SU-DHL-6 (cell line): ENCODE measurements at regions not wholly inside any gene's neighbourhood (a gene's known extent, or its start where the extent isn't known, plus 50 kb on each side); places are given as distances from the start of the nearest gene placed in this dataset.

Experiments
- EZH2phosphoT487 ChIP-seq: fragments of 200-600 bp; sonication (generic), shearing (Covaris generic); conservative IDR thresholded peaks from 2 replicates; pipeline ENCODE4 v1.6.1; 2018; ENCODE audit warnings: mild to moderate bottlenecking, antibody characterized with exemption, low read length, moderate library complexity, mixed read lengths
- TF ChIP-seq, protein P1 (sequence below): fragments of 200-600 bp; sonication (generic); IDR thresholded peaks from one replicate; pipeline ENCODE4 v1.5.1; 2017; ENCODE audit warnings: antibody characterized with exemption, mild to moderate bottlenecking, low read length, moderate library complexity; ENCODE audit not compliant: insufficient read depth, poor library complexity, severe bottlenecking

DNA sequence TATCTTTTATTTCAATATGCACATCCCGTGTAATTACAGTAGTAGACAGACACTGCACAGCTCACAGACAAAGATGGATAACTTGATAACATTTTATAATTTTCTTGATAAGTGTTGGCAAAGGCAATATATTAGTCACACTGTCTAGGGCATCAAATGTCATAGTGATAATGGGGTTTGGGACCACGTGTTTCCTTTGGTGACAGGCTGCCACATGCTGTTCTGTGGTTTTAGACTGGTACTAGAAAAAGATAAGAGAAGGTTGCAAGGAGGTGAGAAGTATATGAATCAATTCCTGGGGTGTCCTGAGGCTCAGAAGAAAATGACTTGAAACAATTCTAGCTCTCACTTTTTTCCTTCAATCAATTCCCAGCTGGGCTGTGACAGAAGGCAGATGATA, 258.8 kb upstream of the CHD1 start:
- TF ChIP-seq, protein P1, sequence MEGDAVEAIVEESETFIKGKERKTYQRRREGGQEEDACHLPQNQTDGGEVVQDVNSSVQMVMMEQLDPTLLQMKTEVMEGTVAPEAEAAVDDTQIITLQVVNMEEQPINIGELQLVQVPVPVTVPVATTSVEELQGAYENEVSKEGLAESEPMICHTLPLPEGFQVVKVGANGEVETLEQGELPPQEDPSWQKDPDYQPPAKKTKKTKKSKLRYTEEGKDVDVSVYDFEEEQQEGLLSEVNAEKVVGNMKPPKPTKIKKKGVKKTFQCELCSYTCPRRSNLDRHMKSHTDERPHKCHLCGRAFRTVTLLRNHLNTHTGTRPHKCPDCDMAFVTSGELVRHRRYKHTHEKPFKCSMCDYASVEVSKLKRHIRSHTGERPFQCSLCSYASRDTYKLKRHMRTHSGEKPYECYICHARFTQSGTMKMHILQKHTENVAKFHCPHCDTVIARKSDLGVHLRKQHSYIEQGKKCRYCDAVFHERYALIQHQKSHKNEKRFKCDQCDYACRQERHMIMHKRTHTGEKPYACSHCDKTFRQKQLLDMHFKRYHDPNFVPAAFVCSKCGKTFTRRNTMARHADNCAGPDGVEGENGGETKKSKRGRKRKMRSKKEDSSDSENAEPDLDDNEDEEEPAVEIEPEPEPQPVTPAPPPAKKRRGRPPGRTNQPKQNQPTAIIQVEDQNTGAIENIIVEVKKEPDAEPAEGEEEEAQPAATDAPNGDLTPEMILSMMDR, result no peak
- no peak for TF ChIP-seq EZH2phosphoT487
